Breast epithelium (tissue), 4 donors: ENCODE measurements at regions not wholly inside any gene's neighbourhood (a gene's known extent, or its start where the extent isn't known, plus 50 kb on each side); places are given as distances from the start of the nearest gene placed in this dataset.

Experiments
- DNase-seq, 2 donors: peaks; one replicate each; pipeline ENCODE4 v3.0.0-alpha.2; 2019; ENCODE audit warnings: low spot score in 2 of 2
- H3K27ac ChIP-seq, 2 donors: fragments of 200-600 bp; sonication (generic) in 1 of 2; one replicate each; pipeline ENCODE4 v1.5.1; 2016 to 2019; ENCODE audit warnings: mild to moderate bottlenecking in 1 of 2
- H3K27me3 ChIP-seq, 2 donors: fragments of 200-600 bp; sonication (generic) in 1 of 2; one replicate each; pipeline versions ENCODE4 v1.5.1 to v1.6.0; 2017 to 2019; ENCODE audit warnings: control low read depth in 1 of 2, mild to moderate bottlenecking in 1 of 2
- H3K36me3 ChIP-seq: fragments of 200-600 bp; one replicate; pipeline ENCODE4 v1.5.1; 2019
- H3K4me1 ChIP-seq, 2 donors: fragments of 200-600 bp; sonication (generic); one replicate each; pipeline ENCODE4 v1.5.1; 2016 to 2019; ENCODE audit warnings: control low read depth in 1 of 2
- H3K4me3 ChIP-seq, 3 donors: fragments of 200-600 bp; sonication (generic); 1 replicate in 2 of 3; 2 replicates in 1 of 3; pipeline ENCODE4 v1.5.1; 2016 to 2019; ENCODE audit warnings: mild to moderate bottlenecking in 3 of 3, moderate library complexity in 2 of 3
- H3K9me3 ChIP-seq, 2 donors: fragments of 200-600 bp; sonication (generic) in 1 of 2; one replicate each; pipeline ENCODE4 v1.5.1; 2016 to 2019; ENCODE audit warnings: control low read depth in 1 of 2
- POLR2A ChIP-seq: fragments of 450-650 bp; IDR thresholded peaks from one replicate; pipeline ENCODE4 v1.6.1; 2016; ENCODE audit warnings: antibody characterized with exemption, mild to moderate bottlenecking, moderate library complexity
- POLR2AphosphoS5 ChIP-seq, 3 donors: sonication (generic); formaldehyde crosslinking; IDR thresholded peaks; one replicate each; pipeline ENCODE4 v1.6.1; 2017; ENCODE audit warnings: antibody characterized with exemption in 3 of 3
- intact Hi-C: fragments of 100-400 bp; cut with DNase I; formaldehyde crosslinking; loops from one replicate; pipeline ENCODE4 v1.15.1; 2023; ENCODE audit warnings: low total_unique reads
- TF ChIP-seq, protein P1 (sequence below), 3 donors: fragments of 450-650 bp; IDR thresholded peaks; one replicate each; pipeline ENCODE4 v1.5.1; 2016 to 2017; ENCODE audit warnings: antibody characterized with exemption in 3 of 3, mild to moderate bottlenecking in 3 of 3, moderate library complexity in 3 of 3

DNA sequence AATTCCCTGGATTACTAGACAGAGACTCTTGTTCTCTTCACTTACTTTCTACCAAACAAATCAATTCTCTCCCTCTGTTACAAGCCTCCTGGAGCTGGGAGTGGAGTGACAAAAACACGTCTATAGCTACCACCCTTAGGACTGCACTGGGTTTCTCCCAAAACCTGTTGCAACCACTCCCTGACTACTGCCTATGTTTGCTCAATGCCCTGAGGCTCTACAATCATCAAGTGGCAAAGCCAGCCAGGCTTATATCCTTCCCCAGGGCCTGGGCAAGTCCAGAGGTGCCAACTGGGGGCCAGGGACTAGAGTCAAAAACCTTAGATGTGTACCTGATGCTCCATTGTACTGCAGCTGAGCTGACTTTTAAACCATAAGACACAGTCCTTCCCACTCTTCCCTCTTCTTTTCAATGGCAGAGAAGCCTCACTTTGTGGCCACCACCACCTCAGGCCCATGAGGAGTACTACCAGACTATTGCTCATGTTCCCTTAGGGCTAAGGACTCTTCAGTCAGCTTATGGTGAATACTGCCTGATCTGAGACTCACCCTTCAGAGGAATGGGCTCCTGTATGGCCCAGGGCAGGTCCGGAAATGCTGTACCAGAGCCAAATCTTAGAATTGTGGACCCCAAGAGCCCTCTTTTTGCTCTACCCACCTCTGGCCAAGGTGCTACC lies 125.4 kb upstream of the PLCL2 start:
- H3K27me3 ChIP-seq: no peaks in the 10 kb centered on the region
- H3K27ac ChIP-seq: no peak overlapping the region
- H3K36me3 ChIP-seq: no peaks in the 10 kb centered on the region
- no peak overlapping the region for H3K4me3 ChIP-seq
- no peaks in the 10 kb centered on the region for H3K4me1 ChIP-seq
- intact Hi-C loops: no loop called here
- TF ChIP-seq POLR2AphosphoS5 (IDR thresholded peaks at IDR 0.05) (no peak), POLR2A (no peak)
- TF ChIP-seq, protein P1, sequence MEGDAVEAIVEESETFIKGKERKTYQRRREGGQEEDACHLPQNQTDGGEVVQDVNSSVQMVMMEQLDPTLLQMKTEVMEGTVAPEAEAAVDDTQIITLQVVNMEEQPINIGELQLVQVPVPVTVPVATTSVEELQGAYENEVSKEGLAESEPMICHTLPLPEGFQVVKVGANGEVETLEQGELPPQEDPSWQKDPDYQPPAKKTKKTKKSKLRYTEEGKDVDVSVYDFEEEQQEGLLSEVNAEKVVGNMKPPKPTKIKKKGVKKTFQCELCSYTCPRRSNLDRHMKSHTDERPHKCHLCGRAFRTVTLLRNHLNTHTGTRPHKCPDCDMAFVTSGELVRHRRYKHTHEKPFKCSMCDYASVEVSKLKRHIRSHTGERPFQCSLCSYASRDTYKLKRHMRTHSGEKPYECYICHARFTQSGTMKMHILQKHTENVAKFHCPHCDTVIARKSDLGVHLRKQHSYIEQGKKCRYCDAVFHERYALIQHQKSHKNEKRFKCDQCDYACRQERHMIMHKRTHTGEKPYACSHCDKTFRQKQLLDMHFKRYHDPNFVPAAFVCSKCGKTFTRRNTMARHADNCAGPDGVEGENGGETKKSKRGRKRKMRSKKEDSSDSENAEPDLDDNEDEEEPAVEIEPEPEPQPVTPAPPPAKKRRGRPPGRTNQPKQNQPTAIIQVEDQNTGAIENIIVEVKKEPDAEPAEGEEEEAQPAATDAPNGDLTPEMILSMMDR (IDR thresholded peaks at IDR 0.05): no peak
- no peak for DNase-seq
- H3K9me3 ChIP-seq: no peaks in the 10 kb centered on the region

GRCh38 chr3:16761571-16761970 lies 123.2 kb upstream of the PLCL2 start:
- Histone ChIP-seq H3K36me3 (no peaks in the 10 kb centered on the region), H3K4me3 (no peak overlapping the region), H3K4me1 (no peaks in the 10 kb centered on the region), H3K9me3 (no peaks in the 10 kb centered on the region), H3K27ac (no peak overlapping the region), H3K27me3 (no peaks in the 10 kb centered on the region)
- intact Hi-C loops: no loop called here
- TF ChIP-seq POLR2A (no peak), POLR2AphosphoS5 (IDR thresholded peaks at IDR 0.05) (no peak)
- TF ChIP-seq, protein P1 (IDR thresholded peaks at IDR 0.05): no peak
- DNase-seq: no peak

DNA sequence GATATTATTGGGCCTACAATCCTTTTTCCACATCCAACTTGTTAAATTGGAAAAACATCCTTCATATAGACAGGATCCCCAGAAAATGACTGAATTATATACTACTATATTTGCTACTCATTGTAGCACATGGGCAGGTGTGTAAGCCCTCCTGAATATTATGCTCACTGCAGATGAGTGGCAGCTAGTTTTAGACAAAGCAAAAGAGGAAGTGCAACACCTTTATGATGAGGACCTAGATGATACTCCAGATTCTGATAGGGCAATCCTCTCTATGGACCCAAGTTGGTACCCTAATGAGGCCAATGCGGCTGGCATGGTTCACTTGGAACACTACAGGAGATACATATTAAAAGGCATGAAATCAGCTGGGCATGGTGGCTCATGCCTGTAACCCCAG lies 119.1 kb upstream of the PLCL2 start:
- no peaks in the 10 kb centered on the region for H3K27me3 ChIP-seq
- DNase-seq: no peak
- intact Hi-C loops: no loop called here
- TF ChIP-seq, protein P1 (IDR thresholded peaks at IDR 0.05): no peak
- TF ChIP-seq POLR2AphosphoS5 (IDR thresholded peaks at IDR 0.05): no peak
- TF ChIP-seq POLR2A: no peak
- H3K4me1 ChIP-seq: no peaks in the 10 kb centered on the region
- no peak overlapping the region for H3K27ac ChIP-seq
- no peak overlapping the region for H3K4me3 ChIP-seq
- no peaks in the 10 kb centered on the region for H3K36me3 ChIP-seq
- no peaks in the 10 kb centered on the region for H3K9me3 ChIP-seq

- H3K9me3 ChIP-seq: no peaks in the 10 kb centered on the region
- H3K27me3 ChIP-seq: no peaks in the 10 kb centered on the region
- H3K36me3 ChIP-seq: no peaks in the 10 kb centered on the region
- H3K4me1 ChIP-seq: no peaks in the 10 kb centered on the region
- no peak overlapping the region for H3K27ac ChIP-seq
- H3K4me3 ChIP-seq: no peak overlapping the region
- intact Hi-C loops: no loop called here
- TF ChIP-seq POLR2A: no peak
- no peak for DNase-seq
Measured at GRCh38 chr3:16767006-16767405, 117.7 kb upstream of the PLCL2 start.

GRCh38 chr3:16768014-16768413 lies 116.7 kb upstream of the PLCL2 start:
- intact Hi-C loops: no loop called here
- H3K4me1 ChIP-seq: no peaks in the 10 kb centered on the region
- TF ChIP-seq POLR2AphosphoS5 (IDR thresholded peaks at IDR 0.05) (no peak), POLR2A (no peak)
- TF ChIP-seq, protein P1 (IDR thresholded peaks at IDR 0.05): no peak
- no peaks in the 10 kb centered on the region for H3K36me3 ChIP-seq
- H3K9me3 ChIP-seq: no peaks in the 10 kb centered on the region
- H3K4me3 ChIP-seq: no peak overlapping the region
- no peak overlapping the region for H3K27ac ChIP-seq
- H3K27me3 ChIP-seq: no peaks in the 10 kb centered on the region
- no peak for DNase-seq

DNA sequence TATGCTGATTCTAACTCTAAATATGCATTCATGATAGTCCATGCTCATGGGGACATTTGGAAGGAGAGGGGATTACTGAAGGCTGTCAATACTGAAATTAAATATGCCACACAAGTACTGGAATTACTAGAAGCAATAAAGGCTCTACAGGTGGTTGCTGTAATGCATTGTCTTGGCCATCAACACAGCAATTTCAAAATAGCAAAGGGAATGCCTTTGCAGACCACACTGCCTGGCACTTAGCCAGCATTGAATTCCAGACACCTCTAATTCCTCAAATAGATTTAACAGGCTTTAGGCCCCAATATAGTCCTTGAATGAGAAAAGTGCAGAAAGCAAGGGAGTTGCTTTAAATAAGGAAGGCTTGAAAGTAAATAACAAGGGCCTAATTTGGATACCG lies 115.8 kb upstream of the PLCL2 start:
- Histone ChIP-seq H3K27ac (no peak overlapping the region), H3K27me3 (no peaks in the 10 kb centered on the region), H3K36me3 (no peaks in the 10 kb centered on the region), H3K4me1 (no peaks in the 10 kb centered on the region), H3K9me3 (no peaks in the 10 kb centered on the region), H3K4me3 (no peak overlapping the region)
- intact Hi-C loops: no loop called here
- DNase-seq: no peak
- no peak for TF ChIP-seq POLR2A
- TF ChIP-seq, protein P1 (IDR thresholded peaks at IDR 0.05): no peak
- TF ChIP-seq POLR2AphosphoS5 (IDR thresholded peaks at IDR 0.05): no peak
